K562 (cell line): ENCODE measurements at regions not wholly inside any gene's neighbourhood (a gene's known extent, or its start where the extent isn't known, plus 50 kb on each side); places are given as distances from the start of the nearest gene placed in this dataset.

Experiments used
- ASH1L ChIP-seq: fragments of 450-650 bp; IDR thresholded peaks from 2 replicates; pipeline ENCODE4 v1.6.1; 2018; ENCODE audit warnings: borderline replicate concordance, mild to moderate bottlenecking, low read depth; ENCODE audit not compliant: partially characterized antibody
- ATF6 ChIP-seq: sonication (generic); formaldehyde crosslinking; IDR thresholded peaks from 2 replicates; pipeline ENCODE4 v1.4.0; 2020; ENCODE audit warnings: mild to moderate bottlenecking, missing genetic modification reagents
- BMI1 ChIP-seq: fragments of 150-350 bp; IDR thresholded peaks from 2 replicates; pipeline ENCODE4 v1.6.1; 2014; ENCODE audit warnings: low read length
- CAMTA2 ChIP-seq: fragments of 250-450 bp; sonication (Bioruptor Pico); conservative IDR thresholded peaks from 2 replicates; pipeline ENCODE4 v1.5.1; 2022
- E2F1 ChIP-seq: sonication (generic); formaldehyde crosslinking; IDR thresholded peaks from 2 replicates; pipeline ENCODE4 v1.8.1; 2023; ENCODE audit warnings: mild to moderate bottlenecking, missing genetic modification reagents, moderate library complexity
- EWSR1 ChIP-seq: fragments of 450-650 bp; IDR thresholded peaks from 2 replicates; pipeline ENCODE4 v1.6.1; 2018; ENCODE audit warnings: borderline replicate concordance, mild to moderate bottlenecking, low read depth, moderate library complexity; ENCODE audit not compliant: partially characterized antibody
- GTF2A2 ChIP-seq: IDR thresholded peaks from 2 replicates; pipeline ENCODE4 v1.6.1; 2016; ENCODE audit warnings: mild to moderate bottlenecking, missing genetic modification characterization, missing compliant biosample characterization
- HSF4 ChIP-seq: fragments of 250-450 bp; sonication (Bioruptor Pico); IDR thresholded peaks from 2 replicates; pipeline ENCODE4 v2.1.2; 2022; ENCODE audit warnings: mild to moderate bottlenecking, moderate library complexity, borderline replicate concordance
- ILF3 ChIP-seq: fragments of 450-650 bp; IDR thresholded peaks from 2 replicates; pipeline ENCODE4 v1.6.1; 2018; ENCODE audit warnings: antibody characterized with exemption, mild to moderate bottlenecking, moderate library complexity, borderline replicate concordance
- IRF9 ChIP-seq: fragments of 450-650 bp; IDR thresholded peaks from 2 replicates; pipeline ENCODE4 v1.6.1; 2016; ENCODE audit warnings: missing biosample characterization, missing genetic modification characterization
- MTA2 ChIP-seq: fragments of 450-650 bp; IDR thresholded peaks from 2 replicates; pipeline ENCODE4 v1.6.1; 2016; ENCODE audit warnings: low read depth
- MXD1 ChIP-seq: fragments of 250-450 bp; sonication (Bioruptor Pico); IDR thresholded peaks from 2 replicates; pipeline ENCODE4 v1.8.0; 2021; ENCODE audit warnings: borderline replicate concordance, mild to moderate bottlenecking, moderate library complexity; ENCODE audit not compliant: poor library complexity, severe bottlenecking
- MXI1 ChIP-seq: IDR thresholded peaks from 2 replicates; pipeline ENCODE4 v1.6.1; 2011; ENCODE audit warnings: low read depth, mild to moderate bottlenecking, improper control_type of control experiment, low read length
- NR0B1 ChIP-seq: fragments of 450-650 bp; IDR thresholded peaks from one replicate; pipeline ENCODE4 v1.6.1; 2018; ENCODE audit warnings: mild to moderate bottlenecking, moderate library complexity; ENCODE audit not compliant: partially characterized antibody
- POLR2B ChIP-seq: fragments of 450-650 bp; IDR thresholded peaks from 2 replicates; pipeline ENCODE4 v1.6.1; 2018; ENCODE audit warnings: low read depth; ENCODE audit not compliant: partially characterized antibody
- RNF219 ChIP-seq: fragments of 250-450 bp; sonication (Bioruptor Pico); IDR thresholded peaks from 2 replicates; pipeline ENCODE4 v1.5.0; 2022; ENCODE audit warnings: mild to moderate bottlenecking
- ZNF586 ChIP-seq: fragments of 450-650 bp; formaldehyde crosslinking; conservative IDR thresholded peaks from 2 replicates; pipeline ENCODE4 v1.4.0; 2020; ENCODE audit warnings: mild to moderate bottlenecking, moderate library complexity
- ZNF76 ChIP-seq: fragments of 250-450 bp; sonication (Bioruptor Pico); IDR thresholded peaks from 2 replicates; pipeline ENCODE4 v1.4.0; 2020; ENCODE audit warnings: mild to moderate bottlenecking, moderate library complexity, borderline replicate concordance
- ZNF79 ChIP-seq: fragments of 250-450 bp; sonication (Bioruptor Pico); IDR thresholded peaks from 2 replicates; pipeline ENCODE4 v1.4.0; 2020; ENCODE audit warnings: low read depth, mild to moderate bottlenecking, moderate library complexity

- TF ChIP-seq CAMTA2 (CRISPR knock-in tag) (no peak), ZNF79 (CRISPR knock-in tag) (no peak), IRF9 (tag) (peak; percentile 57; the same call in 1 of the 2 replicates), E2F1 (no peak), EWSR1 (no peak), NR0B1 (no peak), ASH1L (no peak), MXD1 (no peak), ATF6 (no peak), BMI1 (no peak), MTA2 (peak; percentile 86), ZNF586 (CRISPR knock-in tag) (no peak), ILF3 (no peak), HSF4 (CRISPR knock-in tag) (no peak), MXI1 (0 out of 2 replicates have a peak, but pooled peaks have one; percentile 21), RNF219 (CRISPR knock-in tag) (no peak), ZNF76 (no peak), GTF2A2 (tag) (no peak), POLR2B (no peak)
Measured at GRCh38 chr12:126998747-126999285, 1268.2 kb upstream of the TMEM132C start (continued).
